Putamen (tissue), 1 donor: ENCODE measurements at regions not wholly inside any gene's neighbourhood (a gene's known extent, or its start where the extent isn't known, plus 50 kb on each side); places are given as distances from the start of the nearest gene placed in this dataset.
"Not testable (repeated sequence)": the region's sequence is repeated elsewhere in the genome, so short reads cannot be mapped to it uniquely, and the experiment has no call there.

Experiments used
- DNase-seq: peaks from one replicate; pipeline ENCODE4 v3.0.0-alpha.2; 2016; ENCODE audit warnings: low spot score

- DNase-seq: no peak
These were observed 1241.5 kb upstream of the WWC1 start for GRCh38 chr5:167049771-167050567.

GRCh38 chr5:167050568-167051401 is 1240.7 kb upstream of the WWC1 start:
- DNase-seq: no peak

- DNase-seq: no peak
These were observed 1240.1 kb upstream of the WWC1 start for GRCh38 chr5:167051402-167051768.

GRCh38 chr5:167052791-167053190 is 1238.7 kb upstream of the WWC1 start:
- DNase-seq: no peak

GRCh38 chr5:167057665-167058064 is 1233.8 kb upstream of the WWC1 start:
- no peak for DNase-seq

- DNase-seq: no peak
These were observed 1229.8 kb upstream of the WWC1 start for GRCh38 chr5:167061695-167062094.

- DNase-seq: no peak
These were observed 1228.3 kb upstream of the WWC1 start for GRCh38 chr5:167063116-167063515.

GRCh38 chr5:167063788-167064187 is 1227.7 kb upstream of the WWC1 start:
- no peak for DNase-seq

- DNase-seq: no peak
These were observed 1227.2 kb upstream of the WWC1 start for GRCh38 chr5:167064198-167064776.

GRCh38 chr5:167065794-167066193 is 1225.7 kb upstream of the WWC1 start:
- no peak for DNase-seq

- peak; percentile 12 for DNase-seq
These were observed 1219.3 kb upstream of the WWC1 start for GRCh38 chr5:167071981-167072610.

GRCh38 chr5:167081561-167081960 is 1209.9 kb upstream of the WWC1 start:
- DNase-seq: no peak

GRCh38 chr5:167096816-167097215 is 1194.6 kb upstream of the WWC1 start:
- no peak for DNase-seq

- DNase-seq: no peak
These were observed 1187.1 kb upstream of the WWC1 start for GRCh38 chr5:167104351-167104750.

- no peak for DNase-seq
These were observed 1185.5 kb upstream of the WWC1 start for GRCh38 chr5:167105941-167106340.

GRCh38 chr5:167107684-167108083 is 1183.8 kb upstream of the WWC1 start:
- no peak for DNase-seq

- not testable (repeated sequence) for DNase-seq
These were observed 1183.2 kb upstream of the WWC1 start for GRCh38 chr5:167108266-167108665.

- DNase-seq: no peak
These were observed 1178.9 kb upstream of the WWC1 start for GRCh38 chr5:167112556-167112955.

- no peak for DNase-seq
These were observed 1169.2 kb upstream of the WWC1 start for GRCh38 chr5:167122267-167122666.

GRCh38 chr5:167123126-167123525 is 1168.3 kb upstream of the WWC1 start:
- DNase-seq: no peak

GRCh38 chr5:167128581-167128980 is 1162.9 kb upstream of the WWC1 start:
- no peak for DNase-seq

- DNase-seq: no peak
These were observed 1150.7 kb upstream of the WWC1 start for GRCh38 chr5:167140548-167141291.
